Glutamatergic neuron (in vitro differentiated cells): ENCODE measurements at regions not wholly inside any gene's neighbourhood (a gene's known extent, or its start where the extent isn't known, plus 50 kb on each side); places are given as distances from the start of the nearest gene placed in this dataset.

Experiments used
- DNase-seq: peaks from one replicate; pipeline ENCODE4 v3.0.0; 2022
- H3K27ac Mint-ChIP-seq: one replicate; pipeline ENCODE4 v1.8.0; 2020; ENCODE audit warnings: mild to moderate bottlenecking, mixed read lengths, inconsistent platforms; ENCODE audit not compliant: unreplicated experiment
- H3K27me3 Mint-ChIP-seq: one replicate; pipeline ENCODE4 v1.8.0; 2020; ENCODE audit warnings: mild to moderate bottlenecking, moderate library complexity, mixed read lengths, inconsistent platforms; ENCODE audit not compliant: unreplicated experiment
- H3K36me3 Mint-ChIP-seq: one replicate; pipeline ENCODE4 v1.8.0; 2020; ENCODE audit warnings: mild to moderate bottlenecking, mixed read lengths, inconsistent platforms; ENCODE audit not compliant: unreplicated experiment
- H3K4me1 Mint-ChIP-seq: one replicate; pipeline ENCODE4 v1.8.0; 2020; ENCODE audit warnings: mild to moderate bottlenecking, low read depth, mixed read lengths, inconsistent platforms; ENCODE audit not compliant: unreplicated experiment
- H3K4me3 Mint-ChIP-seq: one replicate; pipeline ENCODE4 v1.8.0; 2020; ENCODE audit warnings: mild to moderate bottlenecking, mixed read lengths, inconsistent platforms; ENCODE audit not compliant: unreplicated experiment
- H3K9me3 Mint-ChIP-seq: one replicate; pipeline ENCODE4 v1.8.0; 2020; ENCODE audit warnings: mild to moderate bottlenecking, moderate library complexity, mixed read lengths, inconsistent platforms; ENCODE audit not compliant: unreplicated experiment
- CTCF ChIP-seq: fragments of 200-600 bp; sonication (generic); IDR thresholded peaks from one replicate; pipeline ENCODE4 v1.5.0; 2021; ENCODE audit not compliant: partially characterized antibody, unreplicated experiment

GRCh38 chr4:30314001-30314400 lies 406.2 kb upstream of the PCDH7 start:
- no peak for TF ChIP-seq CTCF
- Mint-ChIP-seq H3K4me3 (no peak overlapping the region), H3K9me3 (no peaks in the 10 kb centered on the region), H3K4me1 (no peaks in the 10 kb centered on the region), H3K36me3 (no peaks in the 10 kb centered on the region), H3K27me3 (no peaks in the 10 kb centered on the region), H3K27ac (no peak overlapping the region)
- no peak for DNase-seq

- Mint-ChIP-seq H3K27ac (no peak overlapping the region), H3K4me1 (no peaks in the 10 kb centered on the region), H3K9me3 (peaks cover 2% of the 10 kb centered on the region), H3K4me3 (no peak overlapping the region), H3K36me3 (no peaks in the 10 kb centered on the region), H3K27me3 (peaks cover 2% of the 10 kb centered on the region)
- TF ChIP-seq CTCF, result no peak
- no peak for DNase-seq
Observed at GRCh38 chr4:30330894-30331652, 389.1 kb upstream of the PCDH7 start.

- DNase-seq, result no peak
- H3K36me3 Mint-ChIP-seq, result no peaks in the 10 kb centered on the region
- no peak for TF ChIP-seq CTCF
- H3K4me3 Mint-ChIP-seq, result no peak overlapping the region
- H3K9me3 Mint-ChIP-seq, result peaks cover 1% of the 10 kb centered on the region
- H3K4me1 Mint-ChIP-seq, result no peaks in the 10 kb centered on the region
- H3K27ac Mint-ChIP-seq, result no peak overlapping the region
- no peaks in the 10 kb centered on the region for H3K27me3 Mint-ChIP-seq
Observed at GRCh38 chr4:30341731-30342130, 378.4 kb upstream of the PCDH7 start.

- DNase-seq, result no peak
- no peak overlapping the region for H3K27ac Mint-ChIP-seq
- no peak for TF ChIP-seq CTCF
- no peaks in the 10 kb centered on the region for H3K4me1 Mint-ChIP-seq
- H3K36me3 Mint-ChIP-seq, result no peaks in the 10 kb centered on the region
- no peaks in the 10 kb centered on the region for H3K27me3 Mint-ChIP-seq
- no peak overlapping the region for H3K4me3 Mint-ChIP-seq
- H3K9me3 Mint-ChIP-seq, result no peaks in the 10 kb centered on the region
Observed at GRCh38 chr4:30350288-30350687, 369.9 kb upstream of the PCDH7 start.

GRCh38 chr4:30354605-30355004 lies 365.6 kb upstream of the PCDH7 start:
- DNase-seq, result no peak
- no peaks in the 10 kb centered on the region for H3K36me3 Mint-ChIP-seq
- H3K4me3 Mint-ChIP-seq, result no peak overlapping the region
- no peaks in the 10 kb centered on the region for H3K4me1 Mint-ChIP-seq
- H3K27ac Mint-ChIP-seq, result no peak overlapping the region
- H3K9me3 Mint-ChIP-seq, result no peaks in the 10 kb centered on the region
- TF ChIP-seq CTCF, result no peak
- H3K27me3 Mint-ChIP-seq, result no peaks in the 10 kb centered on the region
